ENCODE measurements at regions not wholly inside any gene's neighbourhood (a gene's known extent, or its start where the extent isn't known, plus 50 kb on each side); places are given as distances from the start of the nearest gene placed in this dataset.
A peak's percentile ranks its signal among the peaks of the same experiment; 100 is the strongest.

- Histone ChIP-seq H3K36me3 (ENCODE audit: insufficient read depth) (no peaks in the 10 kb centered on the region), H4K20me1 (replicated peaks; ENCODE audit: insufficient read depth) (no peaks in the 10 kb centered on the region), H3K27ac (ENCODE audit: low read depth) (no peak overlapping the region), H3F3A (replicated peaks; ENCODE audit: low read depth) (no peaks in the 10 kb centered on the region), H3K9me2 (ENCODE audit: insufficient read depth) (0 out of 2 replicates have a peak, but pooled peaks cover 3% of the 10 kb centered on the region), H3K4me1 (ENCODE audit: insufficient read depth) (no peaks in the 10 kb centered on the region), H2AFZ (peak overlapping the region; percentile 5; the same call in 1 of the 2 replicates), H3K79me2 (replicated peaks; ENCODE audit: insufficient read depth) (no peaks in the 10 kb centered on the region), H3K4me2 (no peak overlapping the region), H3K27me3 (ENCODE audit: insufficient read depth) (no peaks in the 10 kb centered on the region), H3K4me3 (no peak overlapping the region)
- Mint-ChIP-seq H3K9me3 (no peaks in the 10 kb centered on the region), H3K27ac (no peak overlapping the region), H3K36me3 (ENCODE audit: low read depth) (no peaks in the 10 kb centered on the region), H3K27me3 (ENCODE audit: insufficient read depth, low read depth, poor library complexity) (no peaks in the 10 kb centered on the region), H3K4me1 (no peaks in the 10 kb centered on the region), H3K4me3 (no peak overlapping the region)
- DNase-seq (ENCODE audit: low spot score) (peak; percentile 95), ATAC-seq (peak; percentile 96)
- TF ChIP-seq JUNB (IDR thresholded peaks at IDR 0.05; ENCODE audit: unreplicated experiment), result no peak
- TF ChIP-seq CTCF (conservative IDR thresholded peaks at IDR 0.05; ENCODE audit: low read depth in 2 of 2), result peak; percentile 98 to 99
Observed at GRCh38 chr10:28381903-28382347, 79.1 kb upstream of the MPP7 start.

- ATAC-seq, result no peak
- Histone ChIP-seq H3K4me3 (no peak overlapping the region), H4K20me1 (replicated peaks; ENCODE audit: insufficient read depth) (no peaks in the 10 kb centered on the region), H3K9me2 (ENCODE audit: insufficient read depth) (0 out of 2 replicates have a peak, but pooled peaks cover 3% of the 10 kb centered on the region), H3F3A (replicated peaks; ENCODE audit: low read depth) (no peaks in the 10 kb centered on the region), H3K79me2 (replicated peaks; ENCODE audit: insufficient read depth) (no peaks in the 10 kb centered on the region), H3K27ac (ENCODE audit: low read depth) (no peak overlapping the region), H3K27me3 (ENCODE audit: insufficient read depth) (no peaks in the 10 kb centered on the region), H3K36me3 (ENCODE audit: insufficient read depth) (no peaks in the 10 kb centered on the region), H3K4me1 (ENCODE audit: insufficient read depth) (no peaks in the 10 kb centered on the region), H2AFZ (peak overlapping the region; percentile 5; the same call in 1 of the 2 replicates), H3K4me2 (no peak overlapping the region)
- H3K27ac Mint-ChIP-seq, result no peak overlapping the region
- H3K4me3 Mint-ChIP-seq, result no peak overlapping the region
- no peaks in the 10 kb centered on the region for H3K9me3 Mint-ChIP-seq
- H3K27me3 Mint-ChIP-seq (ENCODE audit: insufficient read depth, low read depth, poor library complexity), result no peaks in the 10 kb centered on the region
- DNase-seq (ENCODE audit: low spot score), result no peak
- no peaks in the 10 kb centered on the region for H3K4me1 Mint-ChIP-seq
- no peaks in the 10 kb centered on the region for H3K36me3 Mint-ChIP-seq (ENCODE audit: low read depth)
- no peak for TF ChIP-seq REST (IDR thresholded peaks at IDR 0.05; ENCODE audit: unreplicated experiment)
- TF ChIP-seq EZH2 (IDR thresholded peaks at IDR 0.05; ENCODE audit: low read depth, unreplicated experiment), result no peak
- TF ChIP-seq POLR2AphosphoS5 (IDR thresholded peaks at IDR 0.05; ENCODE audit: low read depth), result no peak
- no peak for TF ChIP-seq STAT1 (IDR thresholded peaks at IDR 0.05; ENCODE audit: unreplicated experiment)
- TF ChIP-seq CTCF (conservative IDR thresholded peaks at IDR 0.05; ENCODE audit: low read depth in 2 of 2), result no peak
Observed at GRCh38 chr10:28382525-28383269, 79.8 kb upstream of the MPP7 start.
